ENCODE measurements at regions not wholly inside any gene's neighbourhood (a gene's known extent, or its start where the extent isn't known, plus 50 kb on each side); places are given as distances from the start of the nearest gene placed in this dataset.

DNA sequence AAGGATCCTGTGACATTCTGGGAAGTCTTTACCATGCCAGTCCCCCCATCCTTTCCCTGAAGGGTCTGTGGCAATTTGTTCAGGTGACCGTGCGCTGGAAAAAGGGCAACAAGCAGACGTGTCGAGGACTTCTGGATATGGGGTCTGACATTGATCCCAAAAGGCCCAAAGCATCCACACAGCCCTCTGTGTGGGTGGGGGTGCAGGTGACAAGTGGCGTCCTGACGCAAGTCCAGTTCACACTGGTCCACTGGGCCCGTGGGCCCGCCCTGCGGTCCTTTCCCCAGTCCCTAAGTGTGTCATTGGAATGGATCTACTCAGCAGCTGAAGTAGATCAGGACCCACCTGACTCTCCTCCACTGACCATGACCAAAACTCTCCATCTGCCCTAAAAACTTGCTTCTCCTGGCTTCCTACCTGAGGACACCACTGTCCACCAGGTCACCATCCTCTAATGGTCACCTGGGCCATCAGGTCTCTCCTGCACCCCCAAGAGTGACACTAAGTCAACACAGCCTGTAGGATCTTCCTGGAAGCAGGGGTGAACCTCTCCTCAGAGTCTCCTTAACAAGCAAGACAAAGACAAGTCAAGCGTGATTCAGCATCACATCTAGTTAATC lies 85.6 kb upstream of the SLC66A3 start:
- no peak overlapping the region for H2AFZ ChIP-seq (ENCODE audit: low read depth)
- TF ChIP-seq CHD2 (IDR thresholded peaks at IDR 0.05; ENCODE audit: low read length, partially characterized antibody) = no peak
- TF ChIP-seq SMC3 (IDR thresholded peaks at IDR 0.05; ENCODE audit: low read depth, low read length) = no peak
- TF ChIP-seq FOXJ3 (CRISPR knock-in tag; IDR thresholded peaks at IDR 0.05) = no peak
- TF ChIP-seq SIN3A (IDR thresholded peaks at IDR 0.05; ENCODE audit: borderline replicate concordance, low read depth, low read length) = no peak
- TF ChIP-seq, protein P1, sequence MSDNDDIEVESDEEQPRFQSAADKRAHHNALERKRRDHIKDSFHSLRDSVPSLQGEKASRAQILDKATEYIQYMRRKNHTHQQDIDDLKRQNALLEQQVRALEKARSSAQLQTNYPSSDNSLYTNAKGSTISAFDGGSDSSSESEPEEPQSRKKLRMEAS (IDR thresholded peaks at IDR 0.05; ENCODE audit: low read depth) = no peak
- no peak overlapping the region for H3K4me2 ChIP-seq
- no peaks in the 10 kb centered on the region for H3F3A ChIP-seq (replicated peaks; ENCODE audit: insufficient read depth)
- H3K9me3 ChIP-seq = no peaks in the 10 kb centered on the region
- no peaks in the 10 kb centered on the region for H3K36me3 ChIP-seq (replicated peaks in 1 of 2; ENCODE audit: control insufficient read depth in 1 of 2, insufficient read depth in 2 of 2, low read length in 1 of 2)
- H3K4me3 ChIP-seq (ENCODE audit: low read depth in 2 of 2, low read length in 1 of 2) = no peak overlapping the region
- H3K27ac ChIP-seq (ENCODE audit: low read depth in 2 of 2, low read length in 1 of 2) = no peak overlapping the region
- ChIA-PET CTCF (interaction anchor here (0.6 kb wide), 1 partner anchor 158 kb away, joined by 3 read pairs; the partner anchor contains the start of gene KCNF1), POLR2A (no interaction called here)
- no peaks in the 10 kb centered on the region for H3K4me1 ChIP-seq (ENCODE audit: control insufficient read depth in 1 of 2, insufficient read depth in 2 of 2, low read depth in 1 of 2, low read length in 1 of 2)
- H3K9me2 ChIP-seq = no peaks in the 10 kb centered on the region
- no peaks in the 10 kb centered on the region for H3K79me2 ChIP-seq (ENCODE audit: insufficient read depth)
- no peaks in the 10 kb centered on the region for H4K20me1 ChIP-seq (ENCODE audit: insufficient read depth)
- 82% methylated on average over 9 of the region's 10 CpGs for WGBS (ENCODE audit: low lambda C conversion rate)
- H3K27me3 ChIP-seq (ENCODE audit: insufficient read depth) = peaks cover 15% of the 10 kb centered on the region; the same call in 1 of the 2 replicates
- H3K9ac ChIP-seq = no peak overlapping the region
- no peak for DNase-seq

- no peaks in the 10 kb centered on the region for H3K36me3 ChIP-seq (replicated peaks in 1 of 2; ENCODE audit: control insufficient read depth in 1 of 2, insufficient read depth in 2 of 2, low read length in 1 of 2)
- no peak overlapping the region for H3K4me2 ChIP-seq
- H3K27ac ChIP-seq (ENCODE audit: low read depth in 2 of 2, low read length in 1 of 2) = no peak overlapping the region
- TF ChIP-seq, protein P2, sequence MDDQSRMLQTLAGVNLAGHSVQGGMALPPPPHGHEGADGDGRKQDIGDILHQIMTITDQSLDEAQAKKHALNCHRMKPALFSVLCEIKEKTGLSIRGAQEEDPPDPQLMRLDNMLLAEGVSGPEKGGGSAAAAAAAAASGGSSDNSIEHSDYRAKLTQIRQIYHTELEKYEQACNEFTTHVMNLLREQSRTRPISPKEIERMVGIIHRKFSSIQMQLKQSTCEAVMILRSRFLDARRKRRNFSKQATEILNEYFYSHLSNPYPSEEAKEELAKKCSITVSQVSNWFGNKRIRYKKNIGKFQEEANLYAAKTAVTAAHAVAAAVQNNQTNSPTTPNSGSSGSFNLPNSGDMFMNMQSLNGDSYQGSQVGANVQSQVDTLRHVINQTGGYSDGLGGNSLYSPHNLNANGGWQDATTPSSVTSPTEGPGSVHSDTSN (IDR thresholded peaks at IDR 0.05) = no peak
- TF ChIP-seq NFIC (IDR thresholded peaks at IDR 0.05; ENCODE audit: borderline replicate concordance) = no peak
- TF ChIP-seq RXRA (IDR thresholded peaks at IDR 0.05; ENCODE audit: borderline replicate concordance, low read depth) = no peak
- no peak for TF ChIP-seq JUND (IDR thresholded peaks at IDR 0.05)
- TF ChIP-seq ELF1 (IDR thresholded peaks at IDR 0.05) = no peak
- TF ChIP-seq EP300 (IDR thresholded peaks at IDR 0.05; ENCODE audit: borderline replicate concordance in 1 of 2, low read depth in 1 of 2, low read length in 1 of 2) = no peak
- no peak for TF ChIP-seq SIN3A (IDR thresholded peaks at IDR 0.05; ENCODE audit: borderline replicate concordance, low read depth, low read length)
- TF ChIP-seq FOXM1 (IDR thresholded peaks at IDR 0.05; ENCODE audit: low read depth) = no peak
- TF ChIP-seq GATA2 (CRISPR knock-in tag; IDR thresholded peaks at IDR 0.05) = no peak
- TF ChIP-seq, protein P3, sequence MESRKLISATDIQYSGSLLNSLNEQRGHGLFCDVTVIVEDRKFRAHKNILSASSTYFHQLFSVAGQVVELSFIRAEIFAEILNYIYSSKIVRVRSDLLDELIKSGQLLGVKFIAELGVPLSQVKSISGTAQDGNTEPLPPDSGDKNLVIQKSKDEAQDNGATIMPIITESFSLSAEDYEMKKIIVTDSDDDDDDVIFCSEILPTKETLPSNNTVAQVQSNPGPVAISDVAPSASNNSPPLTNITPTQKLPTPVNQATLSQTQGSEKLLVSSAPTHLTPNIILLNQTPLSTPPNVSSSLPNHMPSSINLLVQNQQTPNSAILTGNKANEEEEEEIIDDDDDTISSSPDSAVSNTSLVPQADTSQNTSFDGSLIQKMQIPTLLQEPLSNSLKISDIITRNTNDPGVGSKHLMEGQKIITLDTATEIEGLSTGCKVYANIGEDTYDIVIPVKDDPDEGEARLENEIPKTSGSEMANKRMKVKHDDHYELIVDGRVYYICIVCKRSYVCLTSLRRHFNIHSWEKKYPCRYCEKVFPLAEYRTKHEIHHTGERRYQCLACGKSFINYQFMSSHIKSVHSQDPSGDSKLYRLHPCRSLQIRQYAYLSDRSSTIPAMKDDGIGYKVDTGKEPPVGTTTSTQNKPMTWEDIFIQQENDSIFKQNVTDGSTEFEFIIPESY (IDR thresholded peaks at IDR 0.05; ENCODE audit: borderline replicate concordance, low read depth) = no peak
- TF ChIP-seq, protein P1 (IDR thresholded peaks at IDR 0.05; ENCODE audit: low read depth) = no peak
- TF ChIP-seq EZH2phosphoT487 (IDR thresholded peaks at IDR 0.05; ENCODE audit: borderline replicate concordance, low read depth) = no peak
- no peak for TF ChIP-seq TAF1 (IDR thresholded peaks at IDR 0.05; ENCODE audit: borderline replicate concordance, low read depth, low read length)
- no peak for TF ChIP-seq TCF12 (IDR thresholded peaks at IDR 0.05)
- TF ChIP-seq CHD2 (IDR thresholded peaks at IDR 0.05; ENCODE audit: low read length, partially characterized antibody) = no peak
- TF ChIP-seq FOSL2 (IDR thresholded peaks at IDR 0.05; ENCODE audit: borderline replicate concordance, low read depth) = no peak
- no peak for TF ChIP-seq GABPA (IDR thresholded peaks at IDR 0.05; ENCODE audit: low read depth)
- CTCF ChIA-PET = interaction anchor here (0.6 to 3.5 kb wide), 6 partner anchors 16 to 617 kb away, joined by 3 to 19 read pairs (median 4); a partner anchor contains a TSS
- H3K9me2 ChIP-seq = no peaks in the 10 kb centered on the region
- H3K27me3 ChIP-seq (ENCODE audit: insufficient read depth) = peaks cover 2% of the 10 kb centered on the region; the same call in 1 of the 2 replicates
- H2AFZ ChIP-seq (ENCODE audit: low read depth) = no peak overlapping the region
- 61% methylated on average over 7 of the region's 7 CpGs for WGBS (ENCODE audit: low lambda C conversion rate)
- H3K4me3 ChIP-seq (ENCODE audit: low read depth in 2 of 2, low read length in 1 of 2) = no peak overlapping the region
- H3K4me1 ChIP-seq (ENCODE audit: control insufficient read depth in 1 of 2, insufficient read depth in 2 of 2, low read depth in 1 of 2, low read length in 1 of 2) = no peaks in the 10 kb centered on the region
- H3K79me2 ChIP-seq (ENCODE audit: insufficient read depth) = no peaks in the 10 kb centered on the region
- H4K20me1 ChIP-seq (ENCODE audit: insufficient read depth) = no peaks in the 10 kb centered on the region
- POLR2A ChIA-PET = no interaction called here
- no peaks in the 10 kb centered on the region for H3K9me3 ChIP-seq
- no peak for DNase-seq
- no peaks in the 10 kb centered on the region for H3F3A ChIP-seq (replicated peaks; ENCODE audit: insufficient read depth)
- H3K9ac ChIP-seq = no peak overlapping the region
Observed at GRCh38 chr2:11071211-11071610, 84.1 kb upstream of the SLC66A3 start.

All from SK-N-SH (cell line).